ENCODE measurements at regions not wholly inside any gene's neighbourhood (a gene's known extent, or its start where the extent isn't known, plus 50 kb on each side); places are given as distances from the start of the nearest gene placed in this dataset.

DNA sequence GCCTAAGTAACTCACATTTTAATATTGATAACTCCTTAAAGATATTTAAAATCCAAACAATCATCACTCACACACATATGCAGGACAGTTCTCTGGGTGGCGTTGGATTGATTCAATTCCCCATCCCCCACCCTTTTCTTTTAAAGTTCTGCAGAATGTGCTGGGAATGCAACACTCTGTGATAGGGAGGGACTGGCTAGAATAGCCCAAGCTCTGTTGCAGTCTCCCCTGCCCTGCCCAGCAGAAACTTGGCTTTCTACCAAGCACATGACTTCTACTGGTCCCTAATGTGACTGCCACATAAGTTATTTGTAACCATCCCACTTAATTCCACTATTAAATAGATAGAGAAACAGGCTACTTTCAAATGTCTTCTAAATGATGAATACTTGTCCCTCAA is 55.2 kb downstream of the TWIST1 start:
- no peak overlapping the region for H3K4me3 ChIP-seq (ENCODE audit: low read length)
- TF ChIP-seq, protein P1, sequence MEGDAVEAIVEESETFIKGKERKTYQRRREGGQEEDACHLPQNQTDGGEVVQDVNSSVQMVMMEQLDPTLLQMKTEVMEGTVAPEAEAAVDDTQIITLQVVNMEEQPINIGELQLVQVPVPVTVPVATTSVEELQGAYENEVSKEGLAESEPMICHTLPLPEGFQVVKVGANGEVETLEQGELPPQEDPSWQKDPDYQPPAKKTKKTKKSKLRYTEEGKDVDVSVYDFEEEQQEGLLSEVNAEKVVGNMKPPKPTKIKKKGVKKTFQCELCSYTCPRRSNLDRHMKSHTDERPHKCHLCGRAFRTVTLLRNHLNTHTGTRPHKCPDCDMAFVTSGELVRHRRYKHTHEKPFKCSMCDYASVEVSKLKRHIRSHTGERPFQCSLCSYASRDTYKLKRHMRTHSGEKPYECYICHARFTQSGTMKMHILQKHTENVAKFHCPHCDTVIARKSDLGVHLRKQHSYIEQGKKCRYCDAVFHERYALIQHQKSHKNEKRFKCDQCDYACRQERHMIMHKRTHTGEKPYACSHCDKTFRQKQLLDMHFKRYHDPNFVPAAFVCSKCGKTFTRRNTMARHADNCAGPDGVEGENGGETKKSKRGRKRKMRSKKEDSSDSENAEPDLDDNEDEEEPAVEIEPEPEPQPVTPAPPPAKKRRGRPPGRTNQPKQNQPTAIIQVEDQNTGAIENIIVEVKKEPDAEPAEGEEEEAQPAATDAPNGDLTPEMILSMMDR (conservative IDR thresholded peaks at IDR 0.05; ENCODE audit: low read length): no peak
- DNase-seq (ENCODE audit: low read depth): no peak

DNA sequence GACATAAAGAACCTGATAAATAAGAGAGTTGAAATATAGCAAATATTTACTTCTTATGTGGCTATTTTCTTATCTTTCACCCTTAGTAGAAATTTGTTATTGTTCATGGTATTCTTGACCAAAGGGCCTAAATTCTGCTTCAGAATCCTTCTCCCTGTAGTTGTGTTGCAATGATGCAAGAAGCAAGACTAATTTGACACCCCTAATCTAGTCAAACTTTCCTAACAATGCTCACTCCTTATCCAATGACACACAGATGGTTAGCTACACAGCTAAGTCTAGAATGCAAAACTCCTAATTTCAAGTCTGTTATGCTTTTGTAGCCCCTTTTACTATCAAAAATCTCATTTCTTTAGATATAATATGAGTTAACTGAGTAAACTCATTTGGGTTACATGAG is 56.1 kb downstream of the TWIST1 start:
- TF ChIP-seq, protein P1 (conservative IDR thresholded peaks at IDR 0.05; ENCODE audit: low read length): no peak
- H3K4me3 ChIP-seq (ENCODE audit: low read length): no peak overlapping the region
- DNase-seq (ENCODE audit: low read depth): peak; percentile 56

DNA sequence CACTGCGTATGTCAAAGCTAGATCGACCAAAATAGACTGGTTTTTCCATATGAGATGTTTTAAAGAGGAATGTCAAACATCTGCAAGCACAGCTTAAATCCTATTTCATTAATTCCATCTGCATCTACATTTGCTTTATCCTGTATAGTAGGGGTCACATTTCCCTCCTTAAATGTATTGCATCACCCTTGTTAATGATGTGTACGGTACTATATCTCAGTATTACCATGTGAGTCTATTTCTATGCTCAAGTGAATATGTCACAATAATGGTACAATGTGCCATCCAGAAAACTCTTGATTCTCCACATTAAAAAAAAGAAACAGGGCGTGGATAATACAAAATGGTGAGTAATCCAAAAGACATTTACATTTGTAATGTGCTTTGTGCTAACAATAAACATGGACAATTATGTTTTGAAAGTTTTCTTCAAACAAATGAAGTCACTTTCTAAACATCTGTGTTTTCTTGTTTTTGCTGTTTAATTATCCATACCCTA is 56.6 kb downstream of the TWIST1 start:
- no peak overlapping the region for H3K4me3 ChIP-seq (ENCODE audit: low read length)
- TF ChIP-seq, protein P1 (conservative IDR thresholded peaks at IDR 0.05; ENCODE audit: low read length): no peak
- peak; percentile 81 for DNase-seq (ENCODE audit: low read depth)

DNA sequence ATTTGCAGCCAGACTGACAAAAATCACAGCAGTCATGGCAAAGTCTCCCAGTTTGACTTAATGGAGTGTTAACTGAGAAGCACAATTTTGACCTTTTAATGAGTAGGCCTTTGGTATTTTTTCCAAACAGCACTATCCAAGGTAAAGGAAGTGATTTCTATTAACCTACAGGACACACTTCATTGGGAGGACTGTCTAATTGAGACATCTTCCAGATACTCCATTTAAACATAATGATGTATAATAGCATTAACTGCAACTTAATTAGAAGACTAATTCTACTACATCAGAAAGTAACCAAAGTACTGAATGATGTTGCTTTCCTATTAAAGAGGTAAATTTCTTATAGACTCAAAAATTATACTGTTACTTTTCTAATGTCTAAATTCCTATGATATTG is 61.1 kb downstream of the TWIST1 start:
- TF ChIP-seq, protein P1 (conservative IDR thresholded peaks at IDR 0.05; ENCODE audit: low read length): no peak
- no peak for DNase-seq (ENCODE audit: low read depth)
- no peak overlapping the region for H3K4me3 ChIP-seq (ENCODE audit: low read length)

Data from AG10803 (cell line).